Testis (tissue), 2 donors: ENCODE measurements at regions not wholly inside any gene's neighbourhood (a gene's known extent, or its start where the extent isn't known, plus 50 kb on each side); places are given as distances from the start of the nearest gene placed in this dataset.

Source experiments
- CTCF ChIP-seq, 3 experiments: fragments of 450-650 bp in 2 of 3; fragments of 200-600 bp in 1 of 3; sonication (generic) in 1 of 3; IDR thresholded peaks; one replicate each; pipeline ENCODE4 v1.5.1; 2016 to 2019; ENCODE audit warnings: antibody characterized with exemption in 3 of 3, mild to moderate bottlenecking in 2 of 3, moderate library complexity in 1 of 3
- POLR2A ChIP-seq: fragments of 450-650 bp; IDR thresholded peaks from one replicate; pipeline ENCODE4 v1.6.1; 2017; ENCODE audit warnings: antibody characterized with exemption, mild to moderate bottlenecking, moderate library complexity

- no peak for TF ChIP-seq CTCF (IDR thresholded peaks at IDR 0.05)
- no peak for TF ChIP-seq POLR2A
These were observed 1323.8 kb upstream of the EYS start for GRCh38 chr6:67030861-67031260.
